K562 (cell line): ENCODE measurements at regions not wholly inside any gene's neighbourhood (a gene's known extent, or its start where the extent isn't known, plus 50 kb on each side); places are given as distances from the start of the nearest gene placed in this dataset.

Experiments
- ATAC-seq: fragments of 200-7000 bp; cut with Tn5 transposase; 3 replicates; pipeline ENCODE4 v1.9.1; 2020; ENCODE audit warnings: moderate library complexity
- BruUV-seq: library from RNA; stranded (reverse); fragments of 400-500 nt; replicated peaks from 2 replicates; lab custom pipeline; 2021; lab: Mats Ljungman, UMichigan
- CTCF ChIA-PET: fragments of 300-600 bp; formaldehyde crosslinking; extraction: SDS; loops from one replicate; lab custom pipeline; 2021; ENCODE audit warnings: low intra/inter-chr PET ratio; lab: Yijun Ruan, JAX
- POLR2A ChIA-PET: fragments of 300-600, 350-650 bp; sonication (Branson Sonifier 250); formaldehyde crosslinking; extraction: SDS; loops from one replicate; lab custom pipeline; 2021; ENCODE audit warnings: antibody characterized with exemption, inconsistent platforms; lab: Yijun Ruan, JAX
- DNase-seq, 4 experiments: peaks; one replicate each; pipeline versions ENCODE4 v3.0.0 to v3.0.0-alpha.2; 2011 to 2018; ENCODE audit warnings: low spot score in 3 of 4, mixed read lengths in 3 of 4; ENCODE audit errors: extremely low read depth in 1 of 4
- FAIRE-seq: peaks from 2 replicates; lab custom pipeline; 2011; peaks lifted over from hg19 to GRCh38; lab: Jason Lieb, UNC
- H2AFZ ChIP-seq: 2 replicates; pipeline ENCODE4 v1.6.0; 2011; ENCODE audit warnings: low read depth, low read length, control low read depth, inconsistent platforms
- H3K27ac ChIP-seq: fragments of 200-600 bp; 3 replicates; pipeline ENCODE4 v1.8.0; 2011; ENCODE audit warnings: low read depth, mild to moderate bottlenecking, control low read depth, inconsistent platforms, low read length, moderate library complexity, mixed read lengths; ENCODE audit errors: extremely low read depth
- H3K27me3 ChIP-seq, 2 experiments: fragments of 300-600 bp in 1 of 2; 2 replicates in 1 of 2; 3 replicates in 1 of 2; pipeline versions ENCODE4 v1.6.0 to v1.8.0; 2011; ENCODE audit warnings: inconsistent platforms in 2 of 2, low read length in 2 of 2, mild to moderate bottlenecking in 1 of 2, mixed read lengths in 1 of 2, moderate library complexity in 1 of 2; ENCODE audit not compliant: control insufficient read depth in 2 of 2, insufficient read depth in 2 of 2
- H3K36me3 ChIP-seq: fragments of 300-600 bp; 3 replicates; pipeline ENCODE4 v1.8.0; 2011; ENCODE audit warnings: mild to moderate bottlenecking, low read length, inconsistent platforms; ENCODE audit not compliant: control insufficient read depth, insufficient read depth
- H3K4me1 ChIP-seq, 2 experiments: fragments of 200-600 bp in 1 of 2; replicated peaks in 1 of 2; 2 replicates in 1 of 2; 3 replicates in 1 of 2; pipeline versions ENCODE4 v1.5.1 to v1.8.0; 2011; ENCODE audit warnings: inconsistent platforms in 2 of 2, low read length in 2 of 2, mild to moderate bottlenecking in 1 of 2, mixed read lengths in 1 of 2, moderate library complexity in 1 of 2; ENCODE audit not compliant: control insufficient read depth in 2 of 2, insufficient read depth in 2 of 2
- H3K4me2 ChIP-seq: 2 replicates; pipeline ENCODE4 v1.6.1; 2011; ENCODE audit warnings: low read length, control low read depth, inconsistent platforms, mixed read lengths; ENCODE audit not compliant: insufficient read depth
- H3K4me3 ChIP-seq: fragments of 200-600 bp; sonication (generic), shearing (Covaris generic); 2 replicates; pipeline ENCODE4 v1.5.1; 2016; ENCODE audit warnings: control low read depth, inconsistent platforms
- H3K79me2 ChIP-seq: fragments of 200-600 bp; 3 replicates; pipeline ENCODE4 v1.8.0; 2011; ENCODE audit warnings: low read length, inconsistent platforms; ENCODE audit not compliant: control insufficient read depth, insufficient read depth
- H3K9ac ChIP-seq, 2 experiments: 2 replicates each; pipeline versions ENCODE4 v1.6.0 to v1.6.1; 2011; ENCODE audit warnings: low read depth in 2 of 2, low read length in 2 of 2, control low read depth in 1 of 2, inconsistent platforms in 1 of 2, mild to moderate bottlenecking in 1 of 2, mixed read lengths in 1 of 2; ENCODE audit not compliant: insufficient read depth in 1 of 2
- H3K9me1 ChIP-seq: one replicate; pipeline ENCODE4 v1.6.0; 2011; ENCODE audit warnings: inconsistent platforms, mild to moderate bottlenecking, low read length, moderate library complexity; ENCODE audit not compliant: control insufficient read depth, insufficient read depth
- H3K9me3 ChIP-seq: replicated peaks from 2 replicates; pipeline ENCODE4 v1.5.1; 2011; ENCODE audit warnings: low read depth, low read length, inconsistent platforms; ENCODE audit not compliant: control insufficient read depth, insufficient read depth
- H4K20me1 ChIP-seq: replicated peaks from 2 replicates; pipeline ENCODE4 v1.6.1; 2011; ENCODE audit warnings: low read length, inconsistent platforms, mixed read lengths; ENCODE audit not compliant: control insufficient read depth, insufficient read depth
- GABPB1 ChIP-seq: sonication (generic); formaldehyde crosslinking; IDR thresholded peaks from 2 replicates; pipeline ENCODE4 v1.8.0; 2022; ENCODE audit warnings: mild to moderate bottlenecking, missing genetic modification reagents
- RBFOX2 ChIP-seq: fragments of 200-400 bp; formaldehyde crosslinking; IDR thresholded peaks from 2 replicates; pipeline ENCODE4 v1.6.1; 2017; ENCODE audit warnings: low read depth, mild to moderate bottlenecking, low read length, moderate library complexity
- STAT6 ChIP-seq: sonication (generic); formaldehyde crosslinking; IDR thresholded peaks from 2 replicates; pipeline ENCODE4 v1.8.1; 2023; ENCODE audit warnings: mild to moderate bottlenecking, missing genetic modification reagents
- ZBTB49 ChIP-seq: sonication (generic); formaldehyde crosslinking; IDR thresholded peaks from 2 replicates; pipeline ENCODE4 v1.8.0; 2022; ENCODE audit warnings: missing genetic modification reagents, mild to moderate bottlenecking, borderline replicate concordance
- ZNF507 ChIP-seq: conservative IDR thresholded peaks from 2 replicates; pipeline ENCODE4 v1.6.1; 2017; ENCODE audit warnings: missing genetic modification characterization, missing compliant biosample characterization
- WGBS: fragments of 100-300 bp; shearing (Covaris generic); methylation state at CpG from one replicate; pipeline ENCODE4 v1.1.6; 2016; ENCODE audit warnings: low coverage, mixed read lengths; ENCODE audit not compliant: insufficient coverage; ENCODE audit errors: missing lambda C conversion rate; 5-methylcytosine and 5-hydroxymethylcytosine counted together
- in situ Hi-C: fragments of 300-500 bp; cut with MboI; formaldehyde crosslinking; loops from 4 replicates; pipeline ENCODE4 v1.15.0; 2018; ENCODE audit warnings: inconsistent platforms, mixed read lengths
- intact Hi-C: fragments of 100-400 bp; cut with micrococcal nuclease; formaldehyde crosslinking; loops from 2 replicates; pipeline ENCODE4 v1.14.2; 2022

GRCh38 chr18:40565805-40566509, 1389.1 kb upstream of the PIK3C3 start:
- no peak overlapping the region for H3K9ac ChIP-seq
- no TSS peak for BruUV-seq
- no peak overlapping the region for H3K27ac ChIP-seq
- H2AFZ ChIP-seq: no peak overlapping the region
- DNase-seq (no peak), ATAC-seq (no peak), FAIRE-seq (no peak)
- CTCF ChIA-PET: no interaction called here
- POLR2A ChIA-PET: no interaction called here
- TF ChIP-seq ZBTB49 (no peak), ZNF507 (tag) (no peak)
- H3K36me3 ChIP-seq: no peaks in the 10 kb centered on the region
- no peaks in the 10 kb centered on the region for H3K9me3 ChIP-seq
- intact Hi-C loops: no loop called here
- in situ Hi-C loops: no loop called here
- no peaks in the 10 kb centered on the region for H3K9me1 ChIP-seq
- H3K79me2 ChIP-seq: no peaks in the 10 kb centered on the region
- H3K27me3 ChIP-seq: no peaks in the 10 kb centered on the region
- H3K4me3 ChIP-seq: no peak overlapping the region
- no peaks in the 10 kb centered on the region for H3K4me1 ChIP-seq
- whole genome bisulfite sequencing: 0% methylated on average over 2 of the region's 2 CpGs
- H3K4me2 ChIP-seq: no peak overlapping the region
- H4K20me1 ChIP-seq: no peaks in the 10 kb centered on the region

- no peak for DNase-seq
- H3K4me2 ChIP-seq: no peak overlapping the region
- no TSS peak for BruUV-seq
- no peak overlapping the region for H3K4me3 ChIP-seq
- WGBS: 0% methylated on average over 3 of the region's 3 CpGs
- H3K9me1 ChIP-seq: no peaks in the 10 kb centered on the region
- intact Hi-C loops (no loop called here), in situ Hi-C loops (no loop called here)
- H3K36me3 ChIP-seq: no peaks in the 10 kb centered on the region
- H2AFZ ChIP-seq: no peak overlapping the region
- H3K27ac ChIP-seq: no peak overlapping the region
- no peaks in the 10 kb centered on the region for H3K4me1 ChIP-seq
- POLR2A ChIA-PET: no interaction called here
- ATAC-seq: no peak
- CTCF ChIA-PET: no interaction called here
- H3K27me3 ChIP-seq: no peaks in the 10 kb centered on the region
- H3K79me2 ChIP-seq: no peaks in the 10 kb centered on the region
- FAIRE-seq: no peak
- no peaks in the 10 kb centered on the region for H3K9me3 ChIP-seq
- no peak overlapping the region for H3K9ac ChIP-seq
- no peaks in the 10 kb centered on the region for H4K20me1 ChIP-seq
- no peak for TF ChIP-seq GABPB1
- TF ChIP-seq RBFOX2: no peak
- no peak for TF ChIP-seq STAT6 (CRISPR knock-in tag)
Measured at GRCh38 chr18:40559556-40559955, 1395.5 kb upstream of the PIK3C3 start.
